ENCODE measurements at regions not wholly inside any gene's neighbourhood (a gene's known extent, or its start where the extent isn't known, plus 50 kb on each side); places are given as distances from the start of the nearest gene placed in this dataset.

DNA sequence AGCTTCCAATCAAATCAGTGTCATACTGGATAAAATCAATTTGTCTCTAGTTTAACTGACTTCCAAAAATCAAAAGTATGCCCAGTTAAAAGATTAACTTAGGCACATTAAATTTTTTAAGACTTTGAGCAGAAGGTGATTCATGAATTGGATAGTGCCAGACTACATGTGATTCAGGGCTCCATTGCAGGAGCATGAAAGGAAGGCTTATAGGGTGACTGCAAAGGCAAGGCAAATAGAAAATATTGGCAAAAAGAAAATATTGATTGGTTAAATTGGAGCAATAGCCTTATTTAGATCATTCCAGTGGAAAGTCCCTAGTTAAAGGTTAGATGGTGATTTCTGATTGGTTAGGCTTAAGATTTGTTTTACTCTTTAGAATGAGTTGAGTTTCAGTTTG lies 223.9 kb upstream of the ERCC4 start (continued):
- TF ChIP-seq, protein P1, sequence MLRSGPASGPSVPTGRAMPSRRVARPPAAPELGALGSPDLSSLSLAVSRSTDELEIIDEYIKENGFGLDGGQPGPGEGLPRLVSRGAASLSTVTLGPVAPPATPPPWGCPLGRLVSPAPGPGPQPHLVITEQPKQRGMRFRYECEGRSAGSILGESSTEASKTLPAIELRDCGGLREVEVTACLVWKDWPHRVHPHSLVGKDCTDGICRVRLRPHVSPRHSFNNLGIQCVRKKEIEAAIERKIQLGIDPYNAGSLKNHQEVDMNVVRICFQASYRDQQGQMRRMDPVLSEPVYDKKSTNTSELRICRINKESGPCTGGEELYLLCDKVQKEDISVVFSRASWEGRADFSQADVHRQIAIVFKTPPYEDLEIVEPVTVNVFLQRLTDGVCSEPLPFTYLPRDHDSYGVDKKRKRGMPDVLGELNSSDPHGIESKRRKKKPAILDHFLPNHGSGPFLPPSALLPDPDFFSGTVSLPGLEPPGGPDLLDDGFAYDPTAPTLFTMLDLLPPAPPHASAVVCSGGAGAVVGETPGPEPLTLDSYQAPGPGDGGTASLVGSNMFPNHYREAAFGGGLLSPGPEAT (IDR thresholded peaks at IDR 0.05; ENCODE audit: low read depth) = no peak

DNA sequence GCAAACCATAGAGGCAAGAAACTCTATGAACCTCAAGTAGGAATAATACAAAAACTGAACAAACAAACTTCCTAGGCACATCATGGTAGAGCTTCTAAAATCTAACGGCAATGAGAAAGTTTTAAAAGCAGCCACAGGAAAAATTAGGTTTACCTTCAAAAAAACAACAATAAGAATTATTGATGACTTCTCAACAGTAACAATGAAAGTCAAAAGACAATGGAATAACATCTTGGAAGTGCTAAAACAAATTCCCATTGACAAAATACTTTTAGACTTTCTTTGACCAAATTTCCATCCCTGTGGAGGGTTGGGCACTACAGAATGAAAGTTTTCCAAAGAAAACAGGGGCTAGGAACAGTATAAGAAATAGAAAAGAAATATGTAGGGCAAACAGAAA lies 222.9 kb upstream of the ERCC4 start:
- Histone ChIP-seq H3K4me2 (ENCODE audit: control insufficient read depth, insufficient read depth) (no peak overlapping the region), H3K27ac (ENCODE audit: control insufficient read depth, insufficient read depth) (no peak overlapping the region), H3K79me2 (ENCODE audit: control insufficient read depth, insufficient read depth, low read length) (no peaks in the 10 kb centered on the region), H4K20me1 (ENCODE audit: control insufficient read depth, insufficient read depth) (no peaks in the 10 kb centered on the region), H3K36me3 (ENCODE audit: control insufficient read depth in 2 of 2, insufficient read depth in 2 of 2, low read length in 1 of 2) (no peaks in the 10 kb centered on the region), H3K27me3 (replicated peaks in 1 of 2; ENCODE audit: control insufficient read depth in 2 of 2, insufficient read depth in 2 of 2, low read length in 1 of 2) (no peaks in the 10 kb centered on the region), H3K9ac (ENCODE audit: control insufficient read depth, insufficient read depth, low read length) (no peak overlapping the region), H3K4me3 (no peak overlapping the region), H2AFZ (ENCODE audit: control insufficient read depth, low read depth, low read length) (no peak overlapping the region), H3K4me1 (ENCODE audit: control insufficient read depth, insufficient read depth, low read length) (no peaks in the 10 kb centered on the region), H3K9me3 (replicated peaks; ENCODE audit: control insufficient read depth, insufficient read depth, low read length) (no peaks in the 10 kb centered on the region)
- RAD21 ChIA-PET (ENCODE audit: unreplicated experiment) = no interaction called here
- 25% methylated on average over 1 of the region's 1 CpG for WGBS (ENCODE audit: insufficient coverage, insufficient replicate concordance, low lambda C conversion rate, missing lambda C conversion rate)
- ATAC-seq (no peak), FAIRE-seq (no peak), DNase-seq (ENCODE audit: low read depth, low spot score) (no peak)
- TF ChIP-seq STAT1 (conservative IDR thresholded peaks at IDR 0.05) (no peak), PAX8 (IDR thresholded peaks at IDR 0.05) (no peak), SMC3 (IDR thresholded peaks at IDR 0.05; ENCODE audit: borderline replicate concordance, low read length) (no peak)
- CTCF ChIA-PET = no interaction called here
- intact Hi-C loops (cut with micrococcal nuclease; ENCODE audit: unreplicated experiment) = no loop called here
- in situ Hi-C loops (cut with MboI) = loop anchor here (10.0 kb wide), 1 partner anchor 62 kb away; no protein-coding TSS in a partner anchor
- BruUV-seq (replicated peaks) = no TSS peak
- SMC1A ChIA-PET (ENCODE audit: uncharacterized antibody, unreplicated experiment) = no interaction called here
- POLR2A ChIA-PET = no interaction called here

DNA sequence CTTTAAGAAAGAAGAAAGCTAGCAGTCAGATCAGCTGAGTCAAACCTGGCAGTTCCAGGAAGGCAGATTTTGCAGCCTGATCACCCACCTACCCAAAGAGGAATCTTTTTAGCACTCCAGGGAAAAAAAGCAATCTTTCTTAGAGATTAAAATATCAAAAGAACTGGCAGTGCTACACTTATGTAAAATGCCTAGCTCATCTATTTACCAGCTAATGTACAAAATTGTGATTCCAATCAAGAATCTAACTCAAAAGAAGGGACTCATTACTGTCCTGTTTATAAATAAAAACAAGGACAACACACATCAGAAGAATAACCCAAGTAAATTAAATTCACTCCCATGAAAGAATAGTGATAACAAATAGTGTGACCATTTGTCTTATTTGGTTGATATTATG lies 222.4 kb upstream of the ERCC4 start:
- CTCF ChIA-PET = interaction anchor here (0.6 kb wide), 1 partner anchor 395 kb away, joined by 3 read pairs; no protein-coding TSS in a partner anchor
- POLR2A ChIA-PET = no interaction called here
- H3K79me2 ChIP-seq (ENCODE audit: control insufficient read depth, insufficient read depth, low read length) = no peaks in the 10 kb centered on the region
- H3K9me3 ChIP-seq (replicated peaks; ENCODE audit: control insufficient read depth, insufficient read depth, low read length) = no peaks in the 10 kb centered on the region
- H3K27me3 ChIP-seq (replicated peaks in 1 of 2; ENCODE audit: control insufficient read depth in 2 of 2, insufficient read depth in 2 of 2, low read length in 1 of 2) = no peaks in the 10 kb centered on the region
- in situ Hi-C loops (cut with MboI) (loop anchor here (10.0 kb wide), 1 partner anchor 63 kb away; no protein-coding TSS in a partner anchor), intact Hi-C loops (cut with micrococcal nuclease; ENCODE audit: unreplicated experiment) (no loop called here)
- H3K4me1 ChIP-seq (ENCODE audit: control insufficient read depth, insufficient read depth, low read length) = no peaks in the 10 kb centered on the region
- no peak overlapping the region for H3K4me2 ChIP-seq (ENCODE audit: control insufficient read depth, insufficient read depth)
- H3K4me3 ChIP-seq = no peak overlapping the region
- ATAC-seq (no peak), FAIRE-seq (no peak), DNase-seq (ENCODE audit: low read depth, low spot score) (no peak)
- SMC1A ChIA-PET (ENCODE audit: uncharacterized antibody, unreplicated experiment) = no interaction called here
- RAD21 ChIA-PET (ENCODE audit: unreplicated experiment) = no interaction called here
- no peak overlapping the region for H3K9ac ChIP-seq (ENCODE audit: control insufficient read depth, insufficient read depth, low read length)
- H3K27ac ChIP-seq (ENCODE audit: control insufficient read depth, insufficient read depth) = no peak overlapping the region
- H3K36me3 ChIP-seq (ENCODE audit: control insufficient read depth in 2 of 2, insufficient read depth in 2 of 2, low read length in 1 of 2) = no peaks in the 10 kb centered on the region
- no peak overlapping the region for H2AFZ ChIP-seq (ENCODE audit: control insufficient read depth, low read depth, low read length)
- BruUV-seq (replicated peaks) = no TSS peak
- H4K20me1 ChIP-seq (ENCODE audit: control insufficient read depth, insufficient read depth) = no peaks in the 10 kb centered on the region
- TF ChIP-seq ZNF384 (IDR thresholded peaks at IDR 0.05; ENCODE audit: borderline replicate concordance, low read depth, low read length) (no peak), FOS (IDR thresholded peaks at IDR 0.05; ENCODE audit: borderline replicate concordance, extremely low read depth, insufficient read length) (no peak), CREM (IDR thresholded peaks at IDR 0.05; ENCODE audit: low read depth) (no peak), POU2F2 (IDR thresholded peaks at IDR 0.05; ENCODE audit: borderline replicate concordance, low read depth, low read length) (no peak), STAT1 (conservative IDR thresholded peaks at IDR 0.05) (no peak), SMC3 (IDR thresholded peaks at IDR 0.05; ENCODE audit: borderline replicate concordance, low read length) (no peak), IRF4 (IDR thresholded peaks at IDR 0.05; ENCODE audit: low read depth, low read length) (no peak), TCF7 (IDR thresholded peaks at IDR 0.05; ENCODE audit: borderline replicate concordance) (no peak)
- TF ChIP-seq, protein P2, sequence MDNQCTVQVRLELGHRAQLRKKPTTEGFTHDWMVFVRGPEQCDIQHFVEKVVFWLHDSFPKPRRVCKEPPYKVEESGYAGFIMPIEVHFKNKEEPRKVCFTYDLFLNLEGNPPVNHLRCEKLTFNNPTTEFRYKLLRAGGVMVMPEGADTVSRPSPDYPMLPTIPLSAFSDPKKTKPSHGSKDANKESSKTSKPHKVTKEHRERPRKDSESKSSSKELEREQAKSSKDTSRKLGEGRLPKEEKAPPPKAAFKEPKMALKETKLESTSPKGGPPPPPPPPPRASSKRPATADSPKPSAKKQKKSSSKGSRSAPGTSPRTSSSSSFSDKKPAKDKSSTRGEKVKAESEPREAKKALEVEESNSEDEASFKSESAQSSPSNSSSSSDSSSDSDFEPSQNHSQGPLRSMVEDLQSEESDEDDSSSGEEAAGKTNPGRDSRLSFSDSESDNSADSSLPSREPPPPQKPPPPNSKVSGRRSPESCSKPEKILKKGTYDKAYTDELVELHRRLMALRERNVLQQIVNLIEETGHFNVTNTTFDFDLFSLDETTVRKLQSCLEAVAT (IDR thresholded peaks at IDR 0.05) = no peak
- TF ChIP-seq, protein P3, sequence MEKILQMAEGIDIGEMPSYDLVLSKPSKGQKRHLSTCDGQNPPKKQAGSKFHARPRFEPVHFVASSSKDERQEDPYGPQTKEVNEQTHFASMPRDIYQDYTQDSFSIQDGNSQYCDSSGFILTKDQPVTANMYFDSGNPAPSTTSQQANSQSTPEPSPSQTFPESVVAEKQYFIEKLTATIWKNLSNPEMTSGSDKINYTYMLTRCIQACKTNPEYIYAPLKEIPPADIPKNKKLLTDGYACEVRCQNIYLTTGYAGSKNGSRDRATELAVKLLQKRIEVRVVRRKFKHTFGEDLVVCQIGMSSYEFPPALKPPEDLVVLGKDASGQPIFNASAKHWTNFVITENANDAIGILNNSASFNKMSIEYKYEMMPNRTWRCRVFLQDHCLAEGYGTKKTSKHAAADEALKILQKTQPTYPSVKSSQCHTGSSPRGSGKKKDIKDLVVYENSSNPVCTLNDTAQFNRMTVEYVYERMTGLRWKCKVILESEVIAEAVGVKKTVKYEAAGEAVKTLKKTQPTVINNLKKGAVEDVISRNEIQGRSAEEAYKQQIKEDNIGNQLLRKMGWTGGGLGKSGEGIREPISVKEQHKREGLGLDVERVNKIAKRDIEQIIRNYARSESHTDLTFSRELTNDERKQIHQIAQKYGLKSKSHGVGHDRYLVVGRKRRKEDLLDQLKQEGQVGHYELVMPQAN (conservative IDR thresholded peaks at IDR 0.05) = no peak
